ENCODE measurements at regions not wholly inside any gene's neighbourhood (a gene's known extent, or its start where the extent isn't known, plus 50 kb on each side); places are given as distances from the start of the nearest gene placed in this dataset.

DNA sequence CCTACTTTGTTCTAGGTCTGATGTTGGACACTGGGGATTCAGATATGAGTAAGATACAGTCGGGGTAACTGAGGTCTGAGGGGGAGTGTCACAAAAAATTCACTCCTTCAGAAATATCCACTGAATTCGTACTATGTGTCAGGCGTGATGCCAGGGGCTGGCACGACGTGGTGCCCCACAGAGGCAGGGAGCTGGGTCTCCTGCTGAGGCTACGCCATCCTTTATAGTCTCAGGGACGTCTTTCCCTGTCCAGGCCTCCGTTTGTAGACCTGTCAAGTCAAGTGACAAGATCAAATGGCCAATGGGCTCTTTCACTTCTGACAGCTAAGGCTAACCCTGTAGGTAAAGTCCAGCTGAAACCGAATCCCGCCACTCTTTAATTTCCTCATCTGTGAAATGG, 118.8 kb upstream of the SMIM23 start:
- TF ChIP-seq, protein P1, sequence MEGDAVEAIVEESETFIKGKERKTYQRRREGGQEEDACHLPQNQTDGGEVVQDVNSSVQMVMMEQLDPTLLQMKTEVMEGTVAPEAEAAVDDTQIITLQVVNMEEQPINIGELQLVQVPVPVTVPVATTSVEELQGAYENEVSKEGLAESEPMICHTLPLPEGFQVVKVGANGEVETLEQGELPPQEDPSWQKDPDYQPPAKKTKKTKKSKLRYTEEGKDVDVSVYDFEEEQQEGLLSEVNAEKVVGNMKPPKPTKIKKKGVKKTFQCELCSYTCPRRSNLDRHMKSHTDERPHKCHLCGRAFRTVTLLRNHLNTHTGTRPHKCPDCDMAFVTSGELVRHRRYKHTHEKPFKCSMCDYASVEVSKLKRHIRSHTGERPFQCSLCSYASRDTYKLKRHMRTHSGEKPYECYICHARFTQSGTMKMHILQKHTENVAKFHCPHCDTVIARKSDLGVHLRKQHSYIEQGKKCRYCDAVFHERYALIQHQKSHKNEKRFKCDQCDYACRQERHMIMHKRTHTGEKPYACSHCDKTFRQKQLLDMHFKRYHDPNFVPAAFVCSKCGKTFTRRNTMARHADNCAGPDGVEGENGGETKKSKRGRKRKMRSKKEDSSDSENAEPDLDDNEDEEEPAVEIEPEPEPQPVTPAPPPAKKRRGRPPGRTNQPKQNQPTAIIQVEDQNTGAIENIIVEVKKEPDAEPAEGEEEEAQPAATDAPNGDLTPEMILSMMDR (IDR thresholded peaks at IDR 0.05; ENCODE audit: low read depth, low read length) = no peak
- no peak for TF ChIP-seq EZH2phosphoT487 (IDR thresholded peaks at IDR 0.05; ENCODE audit: low read depth)
